Upper lobe of right lung (tissue), 1 donor: ENCODE measurements at regions not wholly inside any gene's neighbourhood (a gene's known extent, or its start where the extent isn't known, plus 50 kb on each side); places are given as distances from the start of the nearest gene placed in this dataset.

Experiments
- ATAC-seq: fragments of 200-7000 bp; cut with Tn5 transposase; one replicate; pipeline ENCODE4 v1.9.1; 2020; ENCODE audit warnings: mild to moderate bottlenecking, moderate library complexity
- DNase-seq: peaks from one replicate; pipeline ENCODE4 v3.0.0-alpha.2; 2020
- H3K27ac ChIP-seq: fragments of 200-600 bp; one replicate; pipeline ENCODE4 v1.8.0; 2022
- H3K27me3 ChIP-seq: fragments of 200-600 bp; one replicate; pipeline ENCODE4 v1.8.0; 2022; ENCODE audit warnings: mild to moderate bottlenecking
- H3K36me3 ChIP-seq: fragments of 200-600 bp; one replicate; pipeline ENCODE4 v1.8.0; 2022
- H3K4me1 ChIP-seq: fragments of 200-600 bp; one replicate; pipeline ENCODE4 v1.8.0; 2022
- H3K4me3 ChIP-seq: fragments of 200-600 bp; one replicate; pipeline ENCODE4 v1.8.0; 2022; ENCODE audit warnings: mild to moderate bottlenecking
- H3K9me3 ChIP-seq: fragments of 200-600 bp; one replicate; pipeline ENCODE4 v1.8.0; 2022
- CTCF ChIP-seq: fragments of 200-600 bp; IDR thresholded peaks from one replicate; pipeline ENCODE4 v1.8.0; 2022; ENCODE audit warnings: antibody characterized with exemption
- intact Hi-C: fragments of 100-400 bp; cut with DNase I; formaldehyde crosslinking; loops from one replicate; pipeline ENCODE4 v1.11.0; 2022
- donor health status: DM: no; HTN: yes; CAD: no; lungs with severe emphysema.

GRCh38 chr15:96586901-96587300 lies 256.4 kb downstream of the NR2F2 start:
- intact Hi-C loops, result no loop called here
- DNase-seq, result no peak
- no peaks in the 10 kb centered on the region for H3K9me3 ChIP-seq
- no peak overlapping the region for H3K4me3 ChIP-seq
- no peak overlapping the region for H3K27ac ChIP-seq
- no peaks in the 10 kb centered on the region for H3K27me3 ChIP-seq
- ATAC-seq, result peak; percentile 84
- H3K4me1 ChIP-seq, result no peaks in the 10 kb centered on the region
- TF ChIP-seq CTCF, result no peak
- no peaks in the 10 kb centered on the region for H3K36me3 ChIP-seq

- Histone ChIP-seq H3K27me3 (peaks cover 9% of the 10 kb centered on the region), H3K4me3 (no peak overlapping the region), H3K36me3 (no peaks in the 10 kb centered on the region), H3K27ac (no peak overlapping the region), H3K9me3 (no peaks in the 10 kb centered on the region), H3K4me1 (no peaks in the 10 kb centered on the region)
- TF ChIP-seq CTCF, result no peak
- no peak for DNase-seq
- intact Hi-C loops, result no loop called here
- no peak for ATAC-seq
These were observed 259.4 kb downstream of the NR2F2 start for GRCh38 chr15:96589864-96590263.

- DNase-seq, result no peak
- Histone ChIP-seq H3K27ac (no peak overlapping the region), H3K4me1 (no peaks in the 10 kb centered on the region), H3K4me3 (no peak overlapping the region), H3K9me3 (no peaks in the 10 kb centered on the region), H3K36me3 (no peaks in the 10 kb centered on the region), H3K27me3 (peaks cover 9% of the 10 kb centered on the region)
- no peak for ATAC-seq
- no peak for TF ChIP-seq CTCF
- intact Hi-C loops, result no loop called here
These were observed 263.2 kb downstream of the NR2F2 start for GRCh38 chr15:96593735-96594134.

GRCh38 chr15:96595951-96596350 lies 265.5 kb downstream of the NR2F2 start:
- TF ChIP-seq CTCF, result no peak
- ATAC-seq (no peak), DNase-seq (no peak)
- Histone ChIP-seq H3K36me3 (no peaks in the 10 kb centered on the region), H3K27ac (no peak overlapping the region), H3K9me3 (no peaks in the 10 kb centered on the region), H3K4me3 (no peak overlapping the region), H3K27me3 (peaks cover 9% of the 10 kb centered on the region), H3K4me1 (no peaks in the 10 kb centered on the region)
- intact Hi-C loops, result no loop called here

- intact Hi-C loops, result no loop called here
- H3K4me3 ChIP-seq, result no peak overlapping the region
- no peaks in the 10 kb centered on the region for H3K9me3 ChIP-seq
- ATAC-seq (no peak), DNase-seq (no peak)
- H3K27ac ChIP-seq, result no peak overlapping the region
- no peaks in the 10 kb centered on the region for H3K36me3 ChIP-seq
- H3K4me1 ChIP-seq, result no peaks in the 10 kb centered on the region
- no peaks in the 10 kb centered on the region for H3K27me3 ChIP-seq
- TF ChIP-seq CTCF, result no peak
These were observed 268.0 kb downstream of the NR2F2 start for GRCh38 chr15:96598514-96598913.

- Histone ChIP-seq H3K4me1 (no peaks in the 10 kb centered on the region), H3K4me3 (no peak overlapping the region), H3K27ac (no peak overlapping the region), H3K9me3 (no peaks in the 10 kb centered on the region), H3K36me3 (no peaks in the 10 kb centered on the region), H3K27me3 (no peaks in the 10 kb centered on the region)
- TF ChIP-seq CTCF, result no peak
- DNase-seq (no peak), ATAC-seq (no peak)
- intact Hi-C loops, result no loop called here
These were observed 268.8 kb downstream of the NR2F2 start for GRCh38 chr15:96599268-96599667.
